GM18502 (cell line): ENCODE measurements at regions not wholly inside any gene's neighbourhood (a gene's known extent, or its start where the extent isn't known, plus 50 kb on each side); places are given as distances from the start of the nearest gene placed in this dataset.

Source experiments
- ATAC-seq: cut with Tn5 transposase; IDR thresholded peaks from one replicate; pipeline ENCODE4 v1.9.1; 2021; ENCODE audit warnings: mild to moderate bottlenecking; ENCODE audit not compliant: unreplicated experiment, poor library complexity

DNA sequence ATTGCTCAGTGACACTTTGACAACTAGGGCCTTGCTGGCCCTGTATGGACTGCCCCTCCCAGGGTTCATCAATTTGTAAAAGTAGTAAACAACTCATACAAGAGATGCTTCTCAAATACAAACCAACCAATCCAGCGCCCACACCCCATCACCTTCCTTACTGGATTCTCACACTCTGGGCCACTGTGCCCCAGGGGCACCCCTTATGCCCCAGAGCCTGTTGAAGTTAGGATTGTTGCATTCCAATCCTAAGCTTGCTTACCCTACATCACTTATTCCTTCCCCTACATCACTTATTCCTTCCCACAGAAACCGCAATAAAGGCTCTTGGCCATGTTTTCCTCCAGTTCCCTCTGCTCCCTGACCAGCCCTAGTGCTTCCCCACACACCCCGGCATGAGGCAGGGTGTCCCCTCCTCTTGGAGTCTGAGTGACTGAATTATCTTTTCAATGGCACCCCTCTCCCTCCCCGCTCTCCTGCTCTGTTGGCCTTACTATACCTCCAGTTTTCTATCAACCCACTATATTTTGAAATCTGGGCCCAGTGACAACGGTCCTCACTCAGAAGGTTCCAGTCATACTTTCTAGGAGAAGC, 182.4 kb upstream of the S1PR3 start:
- no peak for ATAC-seq

DNA sequence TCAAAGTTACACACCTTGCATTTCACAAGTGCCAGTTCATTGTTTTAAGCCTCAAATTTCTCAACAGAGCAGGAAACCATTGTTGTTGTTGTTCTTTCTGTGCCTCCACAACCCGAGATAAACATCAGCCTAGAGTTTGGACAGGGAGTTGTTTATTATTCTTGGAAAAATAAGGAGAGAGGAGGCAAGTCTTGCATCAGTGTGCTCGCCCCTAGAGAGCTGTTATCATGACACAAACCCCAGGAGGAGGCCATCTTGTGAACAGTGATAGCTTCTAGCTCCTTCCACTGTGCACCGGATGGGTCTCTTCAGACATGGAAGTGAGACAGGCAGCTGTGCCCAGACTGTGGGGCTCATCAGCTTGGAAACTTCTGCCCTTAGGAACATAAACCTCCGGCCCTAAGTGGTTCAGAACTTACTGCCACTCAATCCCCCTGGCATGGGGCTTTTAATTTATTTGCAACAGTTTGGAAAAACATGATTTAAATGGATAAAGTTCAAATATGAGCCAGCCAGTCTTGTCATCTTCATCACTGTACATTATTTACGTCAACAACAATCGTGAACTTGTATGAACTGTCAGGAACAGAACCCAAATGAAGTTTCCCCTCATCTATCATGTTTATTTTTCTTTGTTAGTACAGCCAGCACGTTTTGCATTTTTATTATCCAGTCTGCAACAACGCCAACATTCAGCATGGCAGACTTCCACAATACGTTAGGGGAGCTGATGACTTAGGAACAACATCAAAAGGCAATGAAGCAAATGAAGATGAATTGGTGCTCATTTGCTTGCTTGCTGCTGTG, 181.7 kb upstream of the S1PR3 start:
- ATAC-seq: no peak

DNA sequence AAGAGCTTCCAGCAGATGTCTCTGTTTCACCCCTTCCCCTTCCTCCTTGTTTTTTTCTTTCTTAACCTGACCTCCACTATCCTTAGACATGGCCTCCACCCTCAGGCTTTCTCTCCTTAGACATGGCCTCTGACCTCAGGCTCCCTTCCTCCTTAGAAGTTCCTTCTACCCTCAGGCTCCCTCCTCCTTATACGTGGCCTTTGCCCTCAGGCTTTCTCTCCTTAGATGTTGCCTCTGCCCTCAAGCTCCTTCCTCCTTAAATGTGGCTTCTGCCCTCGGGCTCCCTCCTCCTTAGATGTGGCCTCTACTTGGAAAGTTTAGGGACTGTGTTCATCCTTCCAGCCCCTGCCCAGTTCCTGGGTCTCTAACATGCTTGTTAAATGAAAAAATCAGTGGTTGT, 180.4 kb upstream of the S1PR3 start:
- no peak for ATAC-seq

DNA sequence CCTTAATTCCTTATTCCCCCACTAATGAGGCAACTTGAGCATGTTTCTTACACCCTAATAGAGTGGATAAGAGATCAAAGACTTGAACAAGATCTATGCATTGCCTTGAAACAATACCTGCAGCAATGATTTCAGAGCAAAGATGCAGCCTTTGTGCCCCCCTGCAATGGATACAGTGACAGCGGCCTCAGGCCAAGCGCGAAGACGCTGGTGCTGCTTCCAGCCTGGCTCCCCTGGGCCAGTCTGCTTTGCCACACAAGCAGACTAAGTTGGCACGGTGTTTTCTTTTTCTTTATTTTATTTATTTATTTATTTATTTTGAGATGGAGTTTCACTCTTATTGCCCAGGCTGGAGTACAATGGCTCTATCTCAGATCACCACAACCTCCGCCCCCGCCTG, 179.8 kb upstream of the S1PR3 start:
- ATAC-seq: no peak

DNA sequence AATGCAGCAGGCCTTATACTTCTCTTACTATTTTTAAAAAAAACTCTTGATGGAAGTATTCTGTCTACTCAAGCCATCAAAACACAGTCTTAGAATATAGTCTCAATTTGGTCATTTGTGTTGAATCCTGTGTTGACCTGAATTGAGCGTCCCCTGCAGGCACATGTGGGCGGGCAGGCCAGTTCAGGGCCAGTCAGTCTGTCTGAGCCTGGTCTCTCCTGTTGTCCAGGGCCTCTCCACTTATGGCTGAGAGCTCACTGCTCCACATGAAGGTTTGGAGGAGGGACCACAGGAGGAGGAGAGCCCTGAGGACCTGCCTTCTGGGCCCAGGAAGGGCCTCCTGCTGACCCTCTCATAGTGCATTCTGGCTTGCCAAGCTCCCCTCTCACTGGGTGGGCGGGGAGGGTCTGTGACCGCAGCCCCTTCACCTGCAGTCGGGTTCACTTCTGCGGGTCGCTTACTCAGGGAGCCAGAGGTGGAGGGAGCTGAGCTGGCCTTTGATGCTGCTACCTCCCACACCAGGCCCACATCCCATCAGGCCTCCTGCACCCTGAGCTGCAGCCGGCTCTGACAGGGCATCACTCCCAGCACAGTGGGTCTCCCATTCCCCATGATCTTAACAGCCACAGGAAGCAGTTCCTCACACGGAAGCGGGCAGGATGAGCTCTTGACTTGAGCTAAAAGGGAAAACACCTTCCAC, 178.2 kb upstream of the S1PR3 start:
- no peak for ATAC-seq

DNA sequence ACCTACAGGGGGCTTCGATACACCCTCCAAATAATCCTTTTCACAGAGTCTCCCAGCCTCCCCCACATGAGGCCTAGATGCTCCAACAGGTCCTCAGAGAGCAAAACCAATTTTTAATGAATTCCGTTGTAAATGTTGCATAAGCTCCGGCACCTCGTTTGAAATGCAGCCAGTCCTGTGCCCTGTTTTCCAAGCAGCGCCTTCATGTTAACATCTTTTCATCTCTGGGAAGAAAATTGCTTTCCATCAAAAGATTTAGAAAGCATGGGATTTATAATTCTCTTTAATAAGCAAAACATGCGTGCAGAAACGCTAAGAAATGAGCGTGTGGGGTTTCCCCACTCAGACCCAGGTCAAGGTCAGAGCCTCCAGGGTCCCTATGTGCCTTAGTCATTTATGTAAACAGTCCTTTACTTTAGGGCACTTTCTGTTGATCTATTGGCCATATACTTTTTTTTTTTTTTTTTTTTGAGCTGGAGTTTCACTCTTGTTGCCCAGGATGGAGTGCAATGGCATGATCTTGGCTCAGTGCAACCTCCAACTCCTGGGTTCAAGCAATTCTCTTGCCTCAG, 177.5 kb upstream of the S1PR3 start:
- ATAC-seq: no peak

GRCh38 chr9:88814577-88814976, 176.7 kb upstream of the S1PR3 start:
- no peak for ATAC-seq

- no peak for ATAC-seq
These were observed 175.1 kb upstream of the S1PR3 start for GRCh38 chr9:88816141-88816540.

- no peak for ATAC-seq
These were observed 174.7 kb upstream of the S1PR3 start for GRCh38 chr9:88816591-88816990.

DNA sequence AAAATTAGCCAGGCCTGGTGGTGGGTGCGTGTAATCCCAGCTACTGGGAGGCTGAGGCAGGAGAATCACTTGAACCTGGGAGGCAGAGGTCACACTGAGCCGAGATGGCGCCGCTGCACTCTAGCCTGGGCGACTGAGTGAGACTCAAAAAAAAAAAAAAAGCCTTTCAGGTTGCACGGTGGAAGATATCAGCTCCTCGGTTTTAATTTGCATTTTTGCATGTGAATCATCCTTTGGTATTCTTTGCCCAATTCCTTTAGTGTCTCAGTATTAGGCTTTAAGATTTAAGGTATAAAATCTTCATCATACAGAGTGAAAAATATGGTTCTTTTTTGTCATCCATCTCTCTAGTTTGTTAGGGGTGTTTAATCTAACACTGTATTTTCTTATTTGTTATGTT, 173.6 kb upstream of the S1PR3 start:
- no peak for ATAC-seq

DNA sequence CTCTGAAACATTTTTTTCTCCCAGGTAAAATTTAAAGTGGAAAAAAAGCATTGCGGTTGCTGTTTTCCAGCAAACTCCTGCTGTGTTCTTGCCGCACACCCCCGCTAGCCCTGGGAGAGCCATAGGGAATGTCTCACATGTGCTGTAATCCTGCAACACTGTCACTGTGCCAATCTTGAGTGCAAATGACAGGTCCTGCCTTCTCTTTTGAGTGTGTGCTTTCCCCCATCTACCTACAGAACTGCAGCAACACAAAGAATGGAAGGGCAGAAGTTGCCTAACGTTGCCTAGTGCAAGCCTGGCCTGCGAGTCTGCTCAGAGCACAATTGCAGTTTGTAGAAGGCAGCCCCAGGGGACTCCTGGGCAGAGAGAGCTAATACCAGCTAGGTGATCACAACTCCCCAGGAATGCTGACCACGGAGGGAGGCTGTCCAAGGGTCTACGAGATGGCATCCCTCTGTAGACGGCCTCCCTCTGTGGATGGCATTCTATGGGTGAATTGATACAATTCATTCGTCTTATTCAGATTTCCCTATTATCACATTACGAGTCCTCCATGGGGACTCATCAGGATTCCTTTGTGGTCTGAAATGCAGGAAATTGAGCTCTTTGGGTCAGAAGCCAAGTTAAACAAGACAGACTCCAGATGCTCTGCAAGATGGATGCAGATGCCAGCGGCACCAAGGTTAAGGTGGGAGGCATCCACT, 172.6 kb upstream of the S1PR3 start:
- no peak for ATAC-seq

DNA sequence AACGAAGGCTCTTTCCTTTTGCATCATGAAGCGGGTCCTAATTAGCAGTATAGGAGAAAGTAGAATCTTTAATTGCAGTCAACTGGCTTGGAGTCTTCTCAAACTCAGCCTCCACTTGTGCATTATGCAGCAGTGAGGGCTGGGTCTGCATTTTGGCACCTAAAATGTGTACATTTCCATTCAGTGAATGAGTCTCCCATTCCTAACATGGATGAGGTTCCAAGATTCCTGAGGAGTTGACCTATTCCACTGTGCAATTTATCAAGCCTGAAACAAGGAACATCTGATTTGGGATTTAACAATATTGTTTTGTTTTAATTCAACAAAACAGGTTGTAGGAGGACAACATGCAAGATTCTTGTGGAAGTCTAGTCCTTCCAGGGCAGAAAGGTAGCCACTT, 171.8 kb upstream of the S1PR3 start:
- no peak for ATAC-seq

DNA sequence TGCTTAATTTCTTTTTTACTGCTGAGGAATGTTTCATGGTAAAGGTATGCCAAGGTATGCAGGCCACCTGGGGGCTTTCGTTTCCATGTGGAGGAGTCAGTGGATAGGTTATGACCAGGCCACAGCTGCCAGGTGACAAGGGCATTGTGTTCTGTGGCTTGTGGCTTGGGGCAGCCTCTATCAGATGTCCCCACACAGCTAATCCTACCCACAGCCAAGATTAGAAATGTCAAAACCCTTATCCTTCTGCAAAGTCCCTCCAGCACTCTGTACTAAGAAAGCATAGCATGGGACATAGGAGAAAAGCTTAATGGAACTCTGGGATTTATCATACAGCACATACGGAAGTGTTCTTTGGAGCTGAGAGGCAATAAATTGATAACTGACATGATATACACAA, 171.2 kb upstream of the S1PR3 start:
- no peak for ATAC-seq

- ATAC-seq: no peak
These were observed 170.1 kb upstream of the S1PR3 start for GRCh38 chr9:88821033-88821745.

DNA sequence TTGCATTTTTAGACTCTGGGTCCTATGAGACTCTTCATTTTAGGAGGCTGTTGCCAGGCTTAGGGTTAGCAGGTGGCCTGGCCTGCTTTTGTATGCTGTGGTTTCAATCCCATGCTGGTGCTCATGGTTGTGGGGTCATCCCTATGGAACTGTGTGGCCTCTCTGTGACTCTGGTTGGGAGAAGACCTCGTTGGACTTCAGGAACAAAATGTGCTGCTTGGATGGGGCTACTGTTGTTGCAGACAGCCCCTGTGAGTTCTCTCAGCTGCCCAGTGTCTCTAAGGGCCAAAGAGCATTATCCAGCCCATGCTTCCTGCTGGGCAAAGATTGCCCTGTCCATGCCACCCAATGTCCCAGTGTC, 169.5 kb upstream of the S1PR3 start:
- no peak for ATAC-seq

DNA sequence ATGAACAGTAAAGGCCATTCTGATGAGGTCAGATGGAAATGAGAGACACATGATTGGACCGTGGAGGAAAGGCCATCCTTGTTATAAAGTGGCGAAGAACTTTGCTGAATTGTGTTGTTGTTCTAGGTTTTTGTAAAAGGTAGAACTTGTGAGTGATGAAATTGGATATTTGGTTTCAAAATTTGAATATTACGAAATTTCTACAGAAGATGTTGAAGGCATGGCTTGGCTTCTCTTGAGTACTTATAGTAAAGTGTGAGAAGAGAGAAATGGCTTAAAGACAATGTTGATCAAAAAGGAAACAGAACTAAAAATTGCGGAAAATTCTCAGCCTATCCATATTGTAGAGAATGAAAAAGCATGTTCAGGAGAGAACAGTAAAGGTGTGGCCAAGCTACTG, 166.6 kb upstream of the S1PR3 start:
- no peak for ATAC-seq

- ATAC-seq: no peak
These were observed 165.1 kb upstream of the S1PR3 start for GRCh38 chr9:88826181-88826580.

GRCh38 chr9:88826771-88827181, 164.5 kb upstream of the S1PR3 start:
- ATAC-seq: no peak

DNA sequence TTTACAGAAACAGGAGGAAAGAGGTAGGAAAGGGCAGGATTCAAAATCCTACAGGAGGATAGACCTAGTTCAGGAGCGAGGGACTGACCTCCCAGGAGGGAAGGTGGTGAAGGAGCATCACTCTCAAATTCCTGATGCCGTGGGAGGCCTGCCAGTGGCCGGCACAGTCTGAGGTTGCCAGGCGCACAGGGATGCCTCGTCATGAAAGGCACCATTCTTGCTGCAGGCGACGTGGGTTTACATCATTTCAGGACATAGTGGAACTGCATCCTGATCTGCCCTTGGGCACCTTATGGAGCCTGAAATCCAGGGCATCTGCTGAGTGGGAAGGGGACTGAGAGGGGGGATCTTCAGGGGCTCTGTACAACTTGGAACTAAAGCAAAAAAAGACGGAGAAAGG, 163.2 kb upstream of the S1PR3 start:
- ATAC-seq: no peak

GRCh38 chr9:88828492-88828974, 162.7 kb upstream of the S1PR3 start:
- no peak for ATAC-seq
